Fibroblast of lung (primary cell): ENCODE measurements at regions not wholly inside any gene's neighbourhood (a gene's known extent, or its start where the extent isn't known, plus 50 kb on each side); places are given as distances from the start of the nearest gene placed in this dataset.

Experiments
- CTCF ChIP-seq, 2 donors: IDR thresholded peaks in 1 of 2; conservative IDR thresholded peaks in 1 of 2; 1 replicate in 1 of 2; 2 replicates in 1 of 2; pipeline ENCODE4 v1.5.1; 2011 to 2012; ENCODE audit warnings: low read length in 2 of 2, control low read depth in 1 of 2, inconsistent platforms in 1 of 2, low read depth in 1 of 2, mild to moderate bottlenecking in 1 of 2
- EZH2 ChIP-seq: IDR thresholded peaks from 2 replicates; pipeline ENCODE4 v1.5.1; 2012; ENCODE audit warnings: low read length, control low read depth, mild to moderate bottlenecking; ENCODE audit errors: missing control alignments

GRCh38 chr21:20259031-20259867, 739.0 kb upstream of the NCAM2 start:
- no peak for TF ChIP-seq CTCF (conservative IDR thresholded peaks at IDR 0.05 in 1 of 2, IDR thresholded peaks at IDR 0.05 in 1 of 2; ENCODE audit: low read depth in 1 of 2, low read length in 2 of 2)
- no peak for TF ChIP-seq EZH2
